Ishikawa (cell line): ENCODE measurements at regions not wholly inside any gene's neighbourhood (a gene's known extent, or its start where the extent isn't known, plus 50 kb on each side); places are given as distances from the start of the nearest gene placed in this dataset.

Experiments
- CEBPB ChIP-seq: IDR thresholded peaks from 2 replicates; pipeline ENCODE4 v1.6.1; 2012
- CREB1 ChIP-seq: IDR thresholded peaks from 2 replicates; pipeline ENCODE4 v1.6.1; 2012; ENCODE audit warnings: low read depth
- EGR1 ChIP-seq: IDR thresholded peaks from 2 replicates; pipeline ENCODE4 v1.6.1; 2012
- EP300 ChIP-seq: IDR thresholded peaks from 2 replicates; pipeline ENCODE4 v1.6.1; 2012; ENCODE audit warnings: borderline replicate concordance
- FOXM1 ChIP-seq: IDR thresholded peaks from 2 replicates; pipeline ENCODE4 v1.6.1; 2012; ENCODE audit warnings: low read depth, borderline replicate concordance
- NFIC ChIP-seq: IDR thresholded peaks from 2 replicates; pipeline ENCODE4 v1.6.1; 2012
- RAD21 ChIP-seq: IDR thresholded peaks from 2 replicates; pipeline ENCODE4 v1.6.1; 2012; ENCODE audit warnings: low read depth
- TAF1 ChIP-seq: IDR thresholded peaks from 2 replicates; pipeline ENCODE4 v1.6.1; 2012; ENCODE audit warnings: low read depth, mild to moderate bottlenecking
- TCF12 ChIP-seq: IDR thresholded peaks from 2 replicates; pipeline ENCODE4 v1.6.1; 2012; ENCODE audit warnings: low read depth
- TEAD4 ChIP-seq: IDR thresholded peaks from 2 replicates; pipeline ENCODE4 v1.6.1; 2012
- YY1 ChIP-seq: IDR thresholded peaks from 2 replicates; pipeline ENCODE4 v1.6.1; 2012; ENCODE audit warnings: low read depth
- ZBTB7A ChIP-seq: IDR thresholded peaks from 2 replicates; pipeline ENCODE4 v1.6.1; 2012; ENCODE audit warnings: low read depth
- TF ChIP-seq, protein P1 (sequence below): IDR thresholded peaks from 2 replicates; pipeline ENCODE4 v1.6.1; 2012; ENCODE audit warnings: low read depth, mild to moderate bottlenecking
- TF ChIP-seq, protein P2 (sequence below): IDR thresholded peaks from 2 replicates; pipeline ENCODE4 v1.6.1; 2012
- TF ChIP-seq, protein P3 (sequence below): IDR thresholded peaks from 2 replicates; pipeline ENCODE4 v1.6.1; 2012

DNA sequence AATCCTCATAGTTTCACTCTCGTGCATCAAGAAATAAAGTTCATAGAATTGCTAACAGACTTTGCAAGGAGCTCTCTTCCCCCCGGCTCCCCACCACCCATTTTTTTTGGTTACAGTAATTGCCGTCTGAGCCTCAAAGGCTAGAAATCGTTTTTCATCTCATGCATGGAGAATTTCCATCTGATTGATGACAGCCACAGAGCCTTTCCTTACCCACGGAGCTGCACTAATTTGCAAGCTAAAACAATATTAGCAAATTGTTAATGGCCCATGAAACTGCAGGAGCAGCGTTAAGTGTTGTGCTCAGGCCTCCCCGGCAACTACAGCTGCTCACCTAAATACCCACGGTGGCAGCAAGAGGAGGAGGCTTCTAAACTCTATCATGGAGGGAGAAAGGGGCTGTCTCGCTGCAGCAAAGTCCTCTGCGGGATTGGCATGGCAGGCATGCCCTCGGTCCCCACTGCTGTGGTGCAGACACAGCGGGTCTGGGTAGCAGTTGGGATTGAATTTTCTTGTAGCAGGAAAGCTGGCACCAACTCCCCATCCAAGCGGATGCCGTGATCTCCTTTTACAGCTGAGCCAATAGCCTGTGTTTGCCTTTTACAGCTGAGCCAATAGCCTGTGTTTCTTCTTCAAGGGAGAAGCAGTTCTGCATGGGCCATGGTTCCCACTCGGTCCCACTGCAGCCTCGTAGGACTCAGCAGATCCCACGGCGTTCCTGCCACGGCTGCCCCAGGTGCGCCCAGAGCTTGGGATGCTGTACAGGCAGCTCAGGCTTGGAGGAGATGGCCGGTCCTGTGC, 412.3 kb downstream of the BRD1 start:
- TF ChIP-seq CEBPB (no peak), TAF1 (no peak), FOXM1 (no peak), CREB1 (no peak), TCF12 (no peak)
- TF ChIP-seq, protein P1, sequence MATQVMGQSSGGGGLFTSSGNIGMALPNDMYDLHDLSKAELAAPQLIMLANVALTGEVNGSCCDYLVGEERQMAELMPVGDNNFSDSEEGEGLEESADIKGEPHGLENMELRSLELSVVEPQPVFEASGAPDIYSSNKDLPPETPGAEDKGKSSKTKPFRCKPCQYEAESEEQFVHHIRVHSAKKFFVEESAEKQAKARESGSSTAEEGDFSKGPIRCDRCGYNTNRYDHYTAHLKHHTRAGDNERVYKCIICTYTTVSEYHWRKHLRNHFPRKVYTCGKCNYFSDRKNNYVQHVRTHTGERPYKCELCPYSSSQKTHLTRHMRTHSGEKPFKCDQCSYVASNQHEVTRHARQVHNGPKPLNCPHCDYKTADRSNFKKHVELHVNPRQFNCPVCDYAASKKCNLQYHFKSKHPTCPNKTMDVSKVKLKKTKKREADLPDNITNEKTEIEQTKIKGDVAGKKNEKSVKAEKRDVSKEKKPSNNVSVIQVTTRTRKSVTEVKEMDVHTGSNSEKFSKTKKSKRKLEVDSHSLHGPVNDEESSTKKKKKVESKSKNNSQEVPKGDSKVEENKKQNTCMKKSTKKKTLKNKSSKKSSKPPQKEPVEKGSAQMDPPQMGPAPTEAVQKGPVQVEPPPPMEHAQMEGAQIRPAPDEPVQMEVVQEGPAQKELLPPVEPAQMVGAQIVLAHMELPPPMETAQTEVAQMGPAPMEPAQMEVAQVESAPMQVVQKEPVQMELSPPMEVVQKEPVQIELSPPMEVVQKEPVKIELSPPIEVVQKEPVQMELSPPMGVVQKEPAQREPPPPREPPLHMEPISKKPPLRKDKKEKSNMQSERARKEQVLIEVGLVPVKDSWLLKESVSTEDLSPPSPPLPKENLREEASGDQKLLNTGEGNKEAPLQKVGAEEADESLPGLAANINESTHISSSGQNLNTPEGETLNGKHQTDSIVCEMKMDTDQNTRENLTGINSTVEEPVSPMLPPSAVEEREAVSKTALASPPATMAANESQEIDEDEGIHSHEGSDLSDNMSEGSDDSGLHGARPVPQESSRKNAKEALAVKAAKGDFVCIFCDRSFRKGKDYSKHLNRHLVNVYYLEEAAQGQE, result no peak

DNA sequence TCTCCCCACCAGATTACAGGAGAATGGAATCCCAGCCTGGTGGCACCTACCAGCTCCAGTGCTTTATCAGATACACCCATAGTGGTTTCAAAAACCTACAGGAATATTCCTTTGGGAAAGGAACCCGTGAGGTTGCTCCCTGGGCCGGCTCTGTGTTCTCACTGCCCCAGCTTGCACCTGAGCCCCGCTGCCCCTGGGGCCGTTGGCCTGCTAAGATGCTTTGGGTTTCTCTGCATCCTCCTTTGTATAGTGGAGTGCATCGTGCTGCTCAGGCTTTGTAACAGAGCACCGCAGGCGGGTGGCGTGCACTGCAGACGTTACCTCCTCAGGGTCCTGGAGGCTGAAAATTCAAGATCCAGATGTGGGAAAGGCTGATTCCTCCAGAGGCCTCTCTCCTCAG, 414.1 kb downstream of the BRD1 start:
- TF ChIP-seq, protein P2, sequence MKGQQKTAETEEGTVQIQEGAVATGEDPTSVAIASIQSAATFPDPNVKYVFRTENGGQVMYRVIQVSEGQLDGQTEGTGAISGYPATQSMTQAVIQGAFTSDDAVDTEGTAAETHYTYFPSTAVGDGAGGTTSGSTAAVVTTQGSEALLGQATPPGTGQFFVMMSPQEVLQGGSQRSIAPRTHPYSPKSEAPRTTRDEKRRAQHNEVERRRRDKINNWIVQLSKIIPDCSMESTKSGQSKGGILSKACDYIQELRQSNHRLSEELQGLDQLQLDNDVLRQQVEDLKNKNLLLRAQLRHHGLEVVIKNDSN, result no peak
- TF ChIP-seq TEAD4 (no peak), ZBTB7A (no peak), TAF1 (no peak), TCF12 (no peak), FOXM1 (no peak), CEBPB (no peak), RAD21 (no peak), EGR1 (no peak), EP300 (no peak), NFIC (no peak), CREB1 (no peak), YY1 (no peak)
- TF ChIP-seq, protein P1, result no peak
- TF ChIP-seq, protein P3, sequence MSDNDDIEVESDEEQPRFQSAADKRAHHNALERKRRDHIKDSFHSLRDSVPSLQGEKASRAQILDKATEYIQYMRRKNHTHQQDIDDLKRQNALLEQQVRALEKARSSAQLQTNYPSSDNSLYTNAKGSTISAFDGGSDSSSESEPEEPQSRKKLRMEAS, result no peak

DNA sequence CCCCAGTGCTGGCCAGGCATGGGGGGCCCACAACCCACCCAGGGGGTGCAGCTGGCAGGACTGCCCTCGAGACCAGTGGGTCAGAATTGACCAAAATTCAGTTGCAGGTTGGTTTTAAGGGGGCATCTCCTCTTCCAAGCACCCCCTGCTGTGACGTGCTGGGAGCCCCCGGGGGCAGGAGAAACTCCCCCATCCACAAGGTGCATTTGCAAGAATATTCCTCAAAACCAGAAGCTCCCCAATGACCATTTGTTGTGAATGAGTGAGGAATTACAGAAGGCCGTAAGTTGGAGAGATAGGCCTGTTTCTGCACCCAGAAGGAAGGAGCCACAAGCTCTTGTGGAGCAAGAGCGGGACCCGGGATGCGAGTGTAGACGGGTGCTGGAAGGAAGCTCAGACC, 414.5 kb downstream of the BRD1 start:
- TF ChIP-seq FOXM1, result no peak
- no peak for TF ChIP-seq ZBTB7A
- TF ChIP-seq CEBPB, result no peak
- TF ChIP-seq EGR1, result no peak
- TF ChIP-seq TCF12, result no peak
- TF ChIP-seq RAD21, result no peak
- TF ChIP-seq, protein P1, result no peak
- no peak for TF ChIP-seq TEAD4
- TF ChIP-seq, protein P3, result no peak
- no peak for TF ChIP-seq CREB1
- no peak for TF ChIP-seq TAF1
- no peak for TF ChIP-seq NFIC
- no peak for TF ChIP-seq EP300

DNA sequence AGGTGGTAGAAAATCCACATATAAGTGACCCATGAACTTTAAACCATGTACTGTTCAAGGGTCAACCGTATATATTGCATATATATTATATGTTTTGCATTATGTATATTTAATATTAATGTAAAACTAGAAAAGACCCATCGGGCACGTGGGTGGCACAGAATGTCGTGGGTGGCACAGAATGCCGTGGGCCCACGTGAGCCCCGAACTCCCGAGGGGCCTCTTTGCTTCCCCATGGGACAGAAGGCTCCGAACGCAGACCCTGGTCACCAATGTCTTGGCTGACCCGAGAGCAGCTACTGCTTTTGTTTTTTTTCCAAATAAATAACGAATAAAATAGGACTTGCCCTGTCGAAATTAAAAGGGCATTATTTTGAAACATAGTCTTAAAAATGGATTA, 415.4 kb downstream of the BRD1 start:
- no peak for TF ChIP-seq EP300
- TF ChIP-seq NFIC, result no peak
- TF ChIP-seq TCF12, result no peak
- TF ChIP-seq, protein P2, result no peak
- TF ChIP-seq FOXM1, result no peak
- TF ChIP-seq, protein P3, result no peak
- TF ChIP-seq ZBTB7A, result no peak
- TF ChIP-seq YY1, result no peak
